ENCODE measurements at regions not wholly inside any gene's neighbourhood (a gene's known extent, or its start where the extent isn't known, plus 50 kb on each side); places are given as distances from the start of the nearest gene placed in this dataset.

DNA sequence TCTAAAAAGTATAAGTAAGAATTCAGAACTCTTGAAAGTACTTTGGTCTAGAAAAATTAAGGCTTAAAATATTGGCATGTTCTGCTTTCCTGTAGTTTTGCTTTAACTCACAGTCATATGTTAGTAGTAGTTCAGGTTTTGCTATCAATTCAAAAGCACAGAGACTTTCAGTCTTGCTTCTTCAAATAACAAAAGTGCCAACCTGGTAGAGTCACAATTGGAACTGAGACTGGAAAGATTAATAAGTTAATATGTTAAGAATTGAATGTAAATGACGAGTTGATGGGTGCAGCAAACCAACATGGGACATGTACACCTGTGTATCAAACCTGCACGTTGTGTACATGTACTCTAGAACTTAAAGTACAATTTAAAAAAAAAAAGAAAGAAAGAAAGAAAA lies 822.3 kb downstream of the MTRR start:
- TF ChIP-seq RFX5 (IDR thresholded peaks at IDR 0.05; ENCODE audit: low read depth, low read length) (no peak), EZH2 (IDR thresholded peaks at IDR 0.05; ENCODE audit: borderline replicate concordance, control insufficient read depth, low read depth, low read length) (no peak), MYC (IDR thresholded peaks at IDR 0.05; ENCODE audit: insufficient read depth, insufficient read length, insufficient replicate concordance, low read length, severe bottlenecking) (no peak)
- TF ChIP-seq, protein P1, sequence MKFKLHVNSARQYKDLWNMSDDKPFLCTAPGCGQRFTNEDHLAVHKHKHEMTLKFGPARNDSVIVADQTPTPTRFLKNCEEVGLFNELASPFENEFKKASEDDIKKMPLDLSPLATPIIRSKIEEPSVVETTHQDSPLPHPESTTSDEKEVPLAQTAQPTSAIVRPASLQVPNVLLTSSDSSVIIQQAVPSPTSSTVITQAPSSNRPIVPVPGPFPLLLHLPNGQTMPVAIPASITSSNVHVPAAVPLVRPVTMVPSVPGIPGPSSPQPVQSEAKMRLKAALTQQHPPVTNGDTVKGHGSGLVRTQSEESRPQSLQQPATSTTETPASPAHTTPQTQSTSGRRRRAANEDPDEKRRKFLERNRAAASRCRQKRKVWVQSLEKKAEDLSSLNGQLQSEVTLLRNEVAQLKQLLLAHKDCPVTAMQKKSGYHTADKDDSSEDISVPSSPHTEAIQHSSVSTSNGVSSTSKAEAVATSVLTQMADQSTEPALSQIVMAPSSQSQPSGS (IDR thresholded peaks at IDR 0.05; ENCODE audit: low read length): no peak

Measured in GM12878 (cell line).